Stimulated activated CD4-positive, alpha-beta T cell treated with anti-CD3 and anti-CD28 coated beads, TNF-alpha, amount 100 ng/mL, for 48 hours (primary cell): ENCODE measurements at regions not wholly inside any gene's neighbourhood (a gene's known extent, or its start where the extent isn't known, plus 50 kb on each side); places are given as distances from the start of the nearest gene placed in this dataset.
"Not testable (repeated sequence)": the region's sequence is repeated elsewhere in the genome, so short reads cannot be mapped to it uniquely, and the experiment has no call there.

Experiments used
- DNase-seq, 3 donors: peaks; one replicate each; pipeline ENCODE4 v3.0.0-alpha.2; 2020; ENCODE audit warnings: low read depth in 3 of 3

DNA sequence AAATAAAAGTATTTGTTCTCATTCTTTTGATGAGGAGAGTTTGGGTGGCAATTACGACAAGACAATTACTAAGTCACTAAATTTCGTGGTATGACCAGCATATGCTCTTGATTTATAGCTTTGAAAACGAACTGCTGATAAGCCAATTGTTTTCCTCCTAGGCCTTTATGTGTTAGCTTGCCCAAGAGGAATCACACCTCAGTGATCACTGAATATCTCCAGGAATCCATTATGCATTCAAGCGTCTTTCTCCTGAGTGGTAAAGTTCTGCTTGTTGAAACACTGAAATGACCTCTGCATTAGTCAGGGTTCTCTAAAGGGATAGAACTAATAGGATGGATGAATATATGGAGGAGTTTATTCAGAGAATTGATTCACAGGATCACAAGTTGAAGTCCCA, 677.7 kb upstream of the MEF2C start:
- no peak for DNase-seq

DNA sequence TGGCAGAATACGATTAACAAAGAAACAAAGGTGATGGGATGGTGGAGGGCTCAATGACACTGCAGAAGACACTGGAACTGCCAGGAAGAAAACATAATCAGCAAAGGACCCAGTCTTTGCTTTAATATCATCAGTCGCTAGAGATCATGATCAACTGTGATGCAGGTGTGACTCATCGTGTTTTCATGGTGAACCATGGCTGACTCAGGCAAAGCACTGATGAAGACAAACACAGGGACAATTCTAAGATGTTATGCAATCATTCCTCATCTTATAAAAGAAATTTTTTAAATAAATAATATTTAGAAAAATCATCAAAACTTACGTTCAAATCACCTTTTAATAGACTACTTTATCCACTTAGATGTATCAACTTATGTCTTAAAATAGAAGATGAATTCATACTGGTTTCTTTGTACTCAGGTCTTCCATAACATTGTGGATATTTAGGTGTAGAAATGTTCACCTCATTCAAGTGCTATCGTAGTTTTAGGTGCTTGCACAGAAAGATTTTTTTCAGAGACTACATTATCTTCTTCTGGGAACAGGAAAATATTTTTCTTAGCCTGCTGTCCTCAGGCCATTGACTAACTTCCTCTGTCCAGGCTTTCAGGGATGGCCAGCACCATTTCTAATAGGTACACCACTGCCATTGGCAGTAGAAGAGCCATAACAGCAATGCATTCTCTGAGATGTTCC, 673.4 kb upstream of the MEF2C start:
- no peak for DNase-seq

DNA sequence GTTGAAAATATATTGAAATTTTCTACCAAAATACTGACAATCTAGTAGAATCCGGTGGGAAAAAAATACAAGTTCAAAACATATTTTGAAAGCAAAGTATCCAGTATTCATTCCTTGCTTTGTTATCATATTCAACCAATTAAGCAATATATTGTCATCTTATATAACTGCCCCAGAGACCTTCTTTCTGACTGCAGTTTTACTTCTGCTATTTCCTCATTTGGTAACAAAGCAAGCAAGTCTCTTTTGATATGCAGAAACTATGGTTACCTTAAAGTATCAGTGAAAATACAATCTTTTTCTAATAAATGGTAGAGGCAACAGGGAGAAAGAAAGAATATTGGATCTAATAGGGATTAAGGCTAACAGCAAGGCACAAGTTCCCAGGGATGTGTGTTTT, 663.7 kb upstream of the MEF2C start:
- DNase-seq: no peak

DNA sequence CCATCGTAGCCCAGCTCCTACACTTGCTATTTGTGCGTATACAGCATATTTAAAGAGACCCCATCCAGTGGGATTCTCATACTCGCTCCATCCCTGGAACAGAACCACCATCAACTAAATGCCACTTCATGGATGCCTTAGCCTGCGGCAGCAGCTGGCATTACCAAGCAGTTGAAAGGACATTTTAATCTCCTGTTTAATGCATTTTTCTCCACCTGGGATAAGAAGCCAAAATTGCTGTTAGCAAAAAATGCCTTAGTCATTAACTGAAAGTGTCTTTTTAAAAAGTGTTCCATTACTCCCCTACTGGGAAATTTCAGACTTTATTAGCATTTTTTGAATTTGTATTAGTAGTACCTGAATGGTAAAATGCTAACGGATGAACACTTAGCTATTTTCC, 662.6 kb upstream of the MEF2C start:
- DNase-seq: no peak

DNA sequence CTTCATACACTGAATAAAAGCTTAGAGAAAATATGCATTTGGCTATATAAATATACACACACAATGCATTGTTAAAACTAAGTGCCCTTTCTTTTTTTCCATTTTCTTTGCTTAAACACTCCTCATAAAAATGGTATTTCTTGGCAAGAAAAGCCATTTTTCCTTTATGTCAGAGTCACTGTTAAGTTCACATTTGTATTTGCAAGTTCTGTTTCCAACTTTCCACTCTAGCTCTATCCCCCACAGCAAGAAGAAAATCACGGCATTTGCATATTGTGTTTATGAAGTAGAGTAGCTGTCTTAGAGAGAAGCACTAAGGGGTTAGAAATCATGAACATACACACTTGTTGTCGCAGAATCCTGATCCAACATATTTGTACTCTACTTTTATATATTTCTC, 662.1 kb upstream of the MEF2C start:
- DNase-seq: no peak

DNA sequence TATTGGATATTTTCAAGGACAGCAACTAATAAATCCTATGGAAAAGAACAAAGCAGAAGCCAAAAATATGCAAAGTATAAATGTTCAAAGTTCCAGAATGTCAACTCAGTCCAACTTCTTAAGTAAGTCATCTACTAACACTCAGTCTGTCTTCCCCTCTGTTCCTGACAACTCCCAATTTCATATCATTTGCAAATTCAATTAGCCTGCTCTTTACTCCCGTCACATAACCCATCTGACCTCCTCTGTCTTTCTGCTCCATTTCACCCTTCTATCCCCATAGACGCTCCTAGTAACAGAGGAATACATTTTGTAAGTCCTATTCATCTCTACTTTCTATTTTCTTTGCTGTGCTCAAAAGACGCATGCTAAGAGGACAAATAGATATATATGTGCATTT, 659.8 kb upstream of the MEF2C start:
- no peak for DNase-seq

DNA sequence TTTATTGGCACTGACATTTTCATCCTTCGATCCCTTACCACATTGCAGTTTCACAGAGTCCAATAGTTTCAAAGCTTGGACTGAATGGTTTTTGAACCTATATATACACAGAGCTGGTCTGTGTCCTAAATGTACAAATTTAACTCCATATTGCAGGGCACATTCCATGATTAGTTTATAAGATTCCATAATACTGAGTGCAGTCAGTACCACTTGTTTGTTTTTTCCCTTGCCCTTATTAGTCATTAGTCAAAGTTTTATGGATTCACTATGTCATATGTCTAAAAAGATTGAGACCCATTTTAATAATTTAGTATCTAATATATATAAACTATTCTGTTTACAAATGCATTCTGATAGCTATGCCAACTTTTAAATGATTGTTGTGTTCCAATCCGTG, 654.8 kb upstream of the MEF2C start:
- DNase-seq: no peak

DNA sequence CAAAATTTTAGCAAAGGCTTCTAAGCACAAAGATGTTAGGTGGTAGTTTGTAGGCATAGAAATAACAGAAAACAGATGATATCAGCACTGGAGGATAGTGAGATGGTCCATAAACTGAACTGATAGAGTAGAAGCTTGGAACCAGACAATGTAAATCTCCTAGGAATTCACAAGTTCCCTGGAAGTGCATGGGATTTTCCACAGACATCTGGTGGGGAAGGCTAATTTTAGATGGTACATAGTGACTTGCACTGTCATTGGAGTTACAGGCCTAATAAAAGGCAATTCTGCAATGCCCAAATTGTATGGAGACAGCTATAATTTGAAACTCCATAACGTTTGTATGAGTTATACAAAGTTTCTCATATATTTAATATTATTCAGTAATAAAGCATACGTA, 653.0 kb upstream of the MEF2C start:
- DNase-seq: no peak

DNA sequence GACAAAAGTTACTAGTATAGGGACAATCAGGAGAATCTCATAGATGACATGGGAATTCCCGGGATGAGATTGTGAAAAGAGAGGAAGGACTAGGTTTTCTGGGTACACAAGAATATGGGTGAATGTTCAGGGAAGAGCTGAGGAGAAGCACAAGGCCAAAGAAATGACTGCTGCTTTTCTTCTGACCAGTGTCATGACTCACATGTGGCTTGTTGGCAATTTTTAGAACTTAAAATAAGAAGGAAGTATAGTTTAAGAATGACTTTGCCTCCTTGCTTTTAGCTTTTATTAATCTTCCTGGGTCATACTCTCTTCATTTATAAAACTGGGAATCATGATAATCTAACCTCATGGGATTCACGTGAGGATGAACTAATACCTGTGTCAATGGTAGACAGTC, 652.4 kb upstream of the MEF2C start:
- no peak for DNase-seq

DNA sequence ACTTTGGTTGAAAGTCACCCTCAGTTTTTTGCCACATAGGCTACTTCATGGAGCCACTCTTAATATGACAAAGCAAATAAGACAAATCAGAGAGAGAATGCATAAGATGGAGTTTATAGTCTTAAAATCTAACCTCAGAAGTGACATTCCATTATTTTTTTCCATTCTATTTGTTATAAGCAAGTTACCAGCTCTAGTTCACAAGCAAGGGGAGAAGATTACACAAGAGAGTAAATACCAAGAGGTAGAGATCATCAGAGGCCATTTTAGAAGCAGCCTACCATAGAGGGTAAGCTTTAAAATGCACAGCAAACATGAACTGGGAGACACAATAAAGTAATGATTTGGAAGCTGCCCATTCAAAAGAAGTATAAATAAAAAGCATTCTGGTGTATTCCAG, 651.3 kb upstream of the MEF2C start:
- DNase-seq: no peak

DNA sequence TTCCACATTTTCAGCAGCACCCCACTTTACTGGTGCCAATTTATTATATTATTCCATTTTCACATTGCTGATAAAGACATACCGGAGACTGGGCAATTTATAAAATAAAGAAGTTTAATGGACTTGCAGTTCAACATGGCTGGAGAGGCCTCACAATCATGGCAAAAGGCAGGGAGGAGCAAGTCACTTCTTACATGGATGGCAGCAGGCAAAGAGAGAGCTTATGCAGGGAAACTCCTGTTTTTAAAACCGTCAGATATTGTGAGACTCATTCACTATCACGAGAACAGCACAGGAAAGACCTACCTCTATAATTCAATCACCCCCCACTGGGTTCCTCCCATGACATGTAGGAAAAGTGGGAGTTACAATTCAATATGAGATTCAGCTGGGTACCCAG, 641.8 kb upstream of the MEF2C start:
- DNase-seq: no peak

DNA sequence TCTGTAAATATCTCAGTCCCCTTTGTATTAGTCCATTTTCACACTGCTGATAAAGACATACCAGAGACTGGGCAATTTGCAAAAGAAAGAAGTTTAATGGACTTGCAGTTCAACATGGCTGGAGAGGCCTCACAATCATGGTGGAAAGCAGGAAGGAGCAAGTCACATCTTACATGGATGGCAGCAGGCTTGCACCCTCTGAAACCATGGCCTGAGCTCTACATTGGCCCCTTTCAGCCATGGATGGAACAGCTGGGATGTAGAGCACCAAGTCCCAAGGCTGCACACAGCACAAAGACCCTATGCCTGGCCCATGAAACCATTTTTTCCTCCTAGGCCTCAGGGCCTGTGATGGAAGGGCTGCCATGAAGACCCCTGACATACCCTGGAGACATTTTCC, 640.9 kb upstream of the MEF2C start:
- not testable (repeated sequence) for DNase-seq

DNA sequence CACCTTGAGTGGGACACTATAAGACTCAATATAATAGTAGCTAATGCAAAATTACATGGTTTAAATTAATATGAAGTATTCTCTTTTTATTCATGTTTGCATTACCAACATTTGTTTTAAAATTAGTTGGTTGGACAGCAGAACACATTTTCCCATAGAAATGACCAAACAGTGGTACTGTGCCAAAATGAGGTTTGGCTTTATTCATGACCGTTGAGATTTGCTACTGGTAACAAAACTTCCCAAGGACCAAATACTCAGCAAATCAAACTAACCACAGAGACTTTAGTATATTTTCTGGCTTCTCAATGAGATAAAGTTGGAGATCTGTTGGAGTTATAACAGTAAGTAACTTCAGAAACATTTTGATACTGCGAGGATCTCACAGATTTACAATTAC, 637.8 kb upstream of the MEF2C start:
- DNase-seq: no peak

DNA sequence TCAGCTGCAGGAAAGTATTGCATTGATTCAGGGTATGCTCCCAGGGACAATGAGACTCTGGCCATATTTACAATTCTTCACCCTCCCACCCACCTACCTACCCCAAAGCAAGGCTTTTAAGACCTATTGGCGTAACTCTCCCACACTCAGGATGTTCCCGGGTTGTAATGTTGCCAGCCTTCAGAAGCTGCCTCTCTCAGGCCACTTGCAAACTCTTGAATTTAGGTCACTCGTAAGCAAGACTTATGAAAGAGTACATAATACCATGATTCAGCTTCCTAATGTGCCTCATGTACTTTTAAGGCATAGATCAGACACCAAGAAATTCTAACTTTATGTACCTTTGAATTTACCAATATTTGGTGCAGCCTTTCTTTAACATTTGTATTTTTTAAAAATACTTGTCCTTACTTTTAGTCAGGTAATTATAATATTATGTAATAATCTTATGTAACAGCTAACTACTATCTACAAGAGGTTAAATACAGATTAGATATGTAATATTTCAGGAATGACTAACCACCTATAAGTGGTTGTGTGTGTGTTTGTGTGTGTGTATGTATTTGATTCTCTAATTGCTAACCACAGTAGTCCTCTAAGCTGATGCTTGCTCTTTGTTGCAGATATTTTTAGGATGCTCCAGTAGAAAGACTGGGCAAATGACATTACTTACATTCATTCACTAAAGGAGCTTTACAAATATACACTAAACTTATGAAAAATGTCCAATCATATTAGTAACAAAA, 630.5 kb upstream of the MEF2C start:
- no peak for DNase-seq

DNA sequence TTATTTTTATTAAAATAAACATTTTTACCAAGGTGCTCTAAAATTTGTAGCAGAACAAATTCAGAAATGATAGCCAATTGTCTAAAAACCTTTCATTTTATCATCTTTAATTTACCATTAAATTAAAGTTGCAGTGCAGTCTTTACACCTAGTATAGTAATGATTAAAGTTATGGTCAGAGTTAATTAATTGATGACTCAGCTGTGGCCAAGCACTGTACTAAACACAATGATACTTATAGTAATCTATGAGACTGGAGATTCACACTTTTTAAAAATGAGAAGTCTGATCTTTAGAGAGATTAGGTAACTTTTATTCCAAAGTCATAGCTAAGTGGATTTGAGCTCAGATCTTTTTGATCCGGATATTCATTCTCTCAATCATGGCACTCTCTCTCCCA, 621.1 kb upstream of the MEF2C start:
- no peak for DNase-seq

DNA sequence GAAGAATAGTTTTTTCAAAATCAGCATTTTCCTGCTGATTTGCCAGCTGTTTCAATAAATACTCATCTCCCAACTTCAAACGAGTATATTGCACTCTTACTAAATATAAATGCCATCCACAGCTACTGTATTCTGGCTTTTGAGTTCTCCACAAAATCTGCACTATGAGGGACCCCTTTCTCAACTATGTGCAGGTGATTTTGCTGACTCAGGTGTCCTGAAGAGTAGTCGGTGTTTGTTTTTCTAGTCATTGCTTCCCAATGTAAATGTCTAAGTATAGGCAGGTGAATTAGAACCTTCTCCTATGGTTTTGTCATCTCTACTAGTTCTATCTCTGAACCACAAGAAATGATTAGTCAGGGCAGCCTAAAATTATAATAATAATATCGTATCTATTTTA, 616.8 kb upstream of the MEF2C start:
- no peak for DNase-seq

DNA sequence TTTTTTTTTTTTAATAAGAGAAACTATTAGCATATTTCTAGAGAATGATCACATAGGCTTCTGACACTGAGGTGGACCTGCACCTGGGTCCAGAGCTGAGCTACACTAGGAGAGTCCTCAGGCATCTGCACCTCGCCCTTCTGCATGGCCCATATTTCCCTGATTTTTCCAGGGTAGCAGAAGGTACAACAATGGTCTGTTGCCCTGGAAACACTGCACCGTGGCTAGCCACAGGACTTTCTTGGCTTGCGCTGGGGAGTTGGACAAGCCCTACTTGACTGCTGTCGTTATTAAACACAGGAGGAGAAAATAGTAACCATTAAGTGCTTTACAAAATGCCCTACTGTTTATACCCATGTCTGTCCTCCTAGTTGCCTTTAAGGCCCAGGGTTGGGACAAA, 615.7 kb upstream of the MEF2C start:
- no peak for DNase-seq

DNA sequence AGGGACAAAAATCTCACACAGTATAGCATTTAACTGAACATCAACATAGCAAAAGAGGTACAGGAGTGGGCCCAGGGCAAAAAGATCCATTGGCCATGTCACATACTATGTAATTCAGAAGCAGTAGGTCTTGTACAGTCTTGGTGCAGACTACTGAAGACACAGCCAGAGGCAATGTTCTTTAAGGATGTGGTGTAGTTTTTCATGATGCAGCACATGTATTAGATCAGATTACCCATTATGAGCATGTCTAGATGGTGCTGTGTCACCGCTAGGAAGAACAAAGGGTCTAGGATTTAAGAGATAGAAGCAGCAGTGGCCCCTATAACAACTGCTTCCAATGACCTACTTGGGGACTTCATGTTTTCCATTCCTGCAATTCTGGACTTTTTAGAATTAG, 610.4 kb upstream of the MEF2C start:
- DNase-seq: no peak

DNA sequence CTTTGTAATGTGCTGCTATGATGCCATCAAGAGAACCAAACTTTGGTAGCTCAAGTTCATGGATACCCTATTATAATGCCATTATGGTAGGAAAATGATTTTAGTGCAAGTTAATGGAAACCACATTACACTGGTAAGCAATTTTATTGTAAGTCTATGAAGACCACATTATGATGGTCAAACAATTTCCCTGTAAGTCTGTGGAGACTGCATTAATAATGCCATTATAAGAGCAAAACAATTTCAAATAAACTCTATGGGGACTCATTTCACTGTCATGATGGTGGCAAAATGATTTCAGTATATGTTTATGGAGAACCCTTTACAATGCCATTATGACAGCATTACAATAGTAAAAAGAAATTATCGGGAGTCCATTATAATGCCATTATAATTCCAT, 602.0 kb upstream of the MEF2C start:
- no peak for DNase-seq

DNA sequence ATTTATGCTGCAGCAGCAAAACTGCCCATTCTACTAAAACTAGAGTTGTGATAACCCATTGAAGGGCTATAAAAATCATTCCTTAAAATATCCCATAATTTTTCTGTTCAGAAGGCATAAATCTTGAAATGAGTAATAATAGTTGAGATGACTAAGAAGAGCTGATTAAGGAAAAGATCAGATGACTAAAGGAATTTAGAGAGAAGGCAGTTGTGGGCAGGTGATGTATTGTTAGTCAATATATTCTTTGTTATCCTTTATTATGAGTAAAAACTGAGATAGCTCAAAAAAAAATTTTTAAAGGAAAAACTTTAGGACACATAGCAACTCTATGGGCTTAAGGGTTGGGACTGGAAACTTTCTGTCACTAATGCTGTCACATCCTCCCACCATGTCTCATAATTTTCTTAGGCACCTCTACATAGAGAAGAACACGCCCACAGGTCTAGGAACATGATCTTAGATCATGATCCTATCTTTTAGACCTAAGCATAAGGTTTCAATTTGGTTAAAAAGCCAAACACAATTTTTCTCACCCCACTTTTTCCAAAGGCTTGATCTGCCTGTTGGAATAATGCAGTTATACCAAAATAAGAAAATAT, 597.5 kb upstream of the MEF2C start:
- no peak for DNase-seq

DNA sequence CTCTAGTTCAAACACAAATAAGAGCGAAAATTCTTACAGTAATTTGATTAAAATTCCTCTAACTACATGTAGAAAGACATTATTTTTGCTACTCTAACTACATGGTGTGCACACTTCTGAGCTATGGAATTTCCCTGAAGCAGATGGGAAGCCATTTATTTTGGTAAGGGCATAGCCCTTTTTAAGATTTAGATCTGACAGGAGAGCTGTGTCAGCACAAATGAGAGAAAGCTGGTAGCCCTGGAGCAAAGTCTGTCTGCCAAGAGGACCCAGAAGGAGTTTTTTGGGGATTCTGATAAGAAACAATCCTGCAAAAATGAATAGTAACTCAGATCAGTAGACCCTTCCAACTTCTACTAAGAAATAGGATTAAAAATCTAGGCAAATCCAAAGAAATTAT, 595.9 kb upstream of the MEF2C start:
- no peak for DNase-seq

DNA sequence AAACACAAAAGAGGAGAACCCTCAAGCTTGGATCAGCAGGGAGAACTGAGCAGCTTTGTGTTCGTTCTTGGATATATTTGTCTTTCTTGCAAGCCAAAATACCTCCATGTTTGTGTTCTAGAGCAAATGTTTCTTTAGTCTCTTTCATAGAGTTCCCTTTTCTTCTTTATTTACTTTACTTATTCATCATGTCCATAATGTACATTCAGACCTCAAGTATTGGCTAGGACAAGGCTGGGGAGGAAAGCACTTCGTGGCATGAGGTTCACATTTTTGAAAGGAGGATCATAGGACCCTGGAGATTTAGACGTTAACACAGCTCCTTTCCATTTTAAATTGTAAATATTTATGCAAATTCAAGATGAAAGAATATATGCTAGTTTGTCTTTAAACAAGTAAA, 590.2 kb upstream of the MEF2C start:
- no peak for DNase-seq

DNA sequence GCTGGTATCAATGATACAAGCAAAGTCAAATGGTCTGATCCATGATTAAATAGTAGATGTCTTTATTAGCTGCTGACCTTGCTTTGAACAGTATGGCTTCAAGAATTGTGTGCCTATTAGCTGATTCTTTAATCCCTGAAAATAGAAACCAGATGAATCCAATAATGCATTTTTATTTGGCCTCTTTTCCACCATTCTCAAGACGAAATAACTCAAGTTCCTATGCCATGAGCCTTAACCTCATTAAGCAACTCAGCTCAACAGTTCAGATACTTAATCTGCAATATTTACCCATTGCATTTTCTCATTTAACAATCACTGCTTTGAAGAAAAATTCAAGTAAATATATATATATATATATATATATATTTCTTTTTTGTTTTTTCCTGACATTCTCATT, 588.6 kb upstream of the MEF2C start:
- DNase-seq: no peak
